Duodenal mucosa (tissue), 2 donors: ENCODE measurements at regions not wholly inside any gene's neighbourhood (a gene's known extent, or its start where the extent isn't known, plus 50 kb on each side); places are given as distances from the start of the nearest gene placed in this dataset.
"Not testable (repeated sequence)": the region's sequence is repeated elsewhere in the genome, so short reads cannot be mapped to it uniquely, and the experiment has no call there.

Experiments used
- H3K27ac ChIP-seq: one replicate; pipeline ENCODE4 v1.7.0; 2013; ENCODE audit warnings: low read depth, low read length
- H3K27me3 ChIP-seq, 2 donors: one replicate each; pipeline ENCODE4 v1.7.0; 2013; ENCODE audit warnings: low read length in 2 of 2, control low read depth in 1 of 2; ENCODE audit not compliant: insufficient read depth in 2 of 2, control insufficient read depth in 1 of 2
- H3K36me3 ChIP-seq, 2 donors: one replicate each; pipeline ENCODE4 v1.7.0; 2013; ENCODE audit warnings: low read length in 2 of 2, control low read depth in 1 of 2; ENCODE audit not compliant: insufficient read depth in 2 of 2, control insufficient read depth in 1 of 2
- H3K4me1 ChIP-seq, 2 donors: one replicate each; pipeline ENCODE4 v1.7.0; 2013; ENCODE audit warnings: low read length in 2 of 2, control low read depth in 1 of 2; ENCODE audit not compliant: insufficient read depth in 2 of 2, control insufficient read depth in 1 of 2
- H3K4me3 ChIP-seq, 2 donors: one replicate each; pipeline ENCODE4 v1.7.0; 2013; ENCODE audit warnings: low read length in 2 of 2, low read depth in 1 of 2
- H3K9ac ChIP-seq, 2 donors: one replicate each; pipeline ENCODE4 v1.7.0; 2013; ENCODE audit warnings: low read length in 2 of 2, low read depth in 1 of 2
- H3K9me3 ChIP-seq, 2 donors: one replicate each; pipeline ENCODE4 v1.7.0; 2013; ENCODE audit warnings: low read length in 2 of 2, control low read depth in 1 of 2; ENCODE audit not compliant: control insufficient read depth in 1 of 2

DNA sequence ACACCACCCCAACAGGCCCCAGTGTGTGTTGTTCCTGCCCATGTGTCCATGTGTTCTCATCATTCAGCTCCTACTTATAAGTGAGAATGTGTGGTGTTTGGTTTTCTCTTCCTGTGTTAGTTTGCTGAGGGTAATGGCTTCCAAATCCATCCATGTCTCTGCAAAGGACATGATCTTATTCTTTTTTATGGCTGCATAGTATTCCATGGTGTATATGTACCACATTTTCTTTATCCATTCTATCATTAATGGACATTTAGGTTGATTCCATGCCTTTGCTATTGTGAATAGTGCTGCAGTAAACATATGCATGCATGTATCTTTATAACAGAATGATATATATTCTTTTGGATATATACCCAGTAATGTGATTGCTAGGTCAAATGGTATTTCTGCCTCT lies 222.9 kb upstream of the ELL2 start:
- not testable (repeated sequence) for H3K4me3 ChIP-seq, H3K27ac ChIP-seq, H3K9ac ChIP-seq, H3K9me3 ChIP-seq, H3K27me3 ChIP-seq, H3K36me3 ChIP-seq, H3K4me1 ChIP-seq

DNA sequence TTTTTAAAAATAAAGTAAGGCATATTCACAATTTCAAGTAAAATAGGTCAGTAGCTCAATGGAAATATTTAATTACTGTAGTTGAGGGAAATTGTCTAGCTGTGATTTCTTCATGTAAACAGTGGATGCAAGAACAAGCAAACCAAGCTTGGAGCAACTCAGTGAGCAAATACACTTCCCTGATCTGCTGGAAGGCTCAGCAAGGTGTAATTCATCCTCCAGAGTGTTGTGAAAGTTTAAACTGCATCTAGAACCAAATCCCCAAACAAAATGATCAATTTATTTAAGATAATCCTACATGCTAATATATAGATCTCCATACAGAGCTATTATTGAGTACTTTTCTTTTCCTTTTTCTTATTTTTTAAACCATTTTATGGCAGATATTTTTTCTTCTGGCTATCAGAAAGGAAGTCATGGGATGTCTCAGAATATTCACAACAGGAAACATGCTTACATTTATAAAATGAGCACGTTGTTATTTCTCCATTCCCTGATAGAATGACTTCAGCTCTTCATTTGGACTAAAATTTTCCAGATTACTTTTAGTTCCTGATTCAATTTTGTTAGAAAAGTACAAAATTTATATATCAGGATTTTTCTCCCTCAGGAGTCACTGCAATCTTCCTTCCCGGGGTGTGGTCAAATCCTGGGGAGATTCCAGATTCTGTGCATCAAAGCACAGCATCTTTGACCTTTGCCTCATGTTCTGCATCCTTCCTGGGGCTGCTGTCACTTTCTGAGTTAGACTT lies 219.2 kb upstream of the ELL2 start:
- Histone ChIP-seq H3K4me1 (peaks cover 0 to 5% of the 10 kb centered on the region in 2 donors), H3K9me3 (no peaks in the 10 kb centered on the region), H3K36me3 (no peaks in the 10 kb centered on the region), H3K27ac (no peak overlapping the region), H3K4me3 (no peak overlapping the region), H3K27me3 (no peaks in the 10 kb centered on the region), H3K9ac (no peak overlapping the region)

DNA sequence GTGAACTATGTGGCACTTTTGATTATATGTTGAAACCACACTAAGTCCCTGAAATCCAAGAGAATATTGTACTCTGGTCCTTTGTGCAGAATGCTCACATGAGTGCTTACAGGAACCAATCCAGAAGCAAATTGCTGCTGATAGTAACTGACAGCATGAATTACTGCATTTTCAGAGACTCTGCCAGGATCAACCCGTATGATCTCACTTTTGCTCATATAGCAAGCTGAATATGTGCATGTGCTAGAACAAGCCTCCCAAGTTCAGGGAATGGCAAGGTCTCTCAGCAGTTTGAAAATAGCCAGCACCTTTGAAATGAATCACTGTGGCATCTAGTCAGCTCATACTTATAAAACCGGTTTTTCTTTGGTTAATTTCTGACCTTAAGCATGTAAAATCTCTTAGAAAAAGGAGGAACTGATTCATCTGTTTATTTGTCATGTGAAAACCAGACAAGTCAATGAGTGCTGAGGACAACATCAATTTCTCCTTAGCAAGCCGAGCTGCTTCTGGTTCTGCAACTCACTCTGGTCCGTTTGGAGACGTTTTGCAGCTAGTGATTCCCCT lies 215.7 kb upstream of the ELL2 start:
- Histone ChIP-seq H3K9ac (no peak overlapping the region), H3K4me3 (no peak overlapping the region), H3K27ac (no peak overlapping the region), H3K4me1 (peaks cover 0 to 5% of the 10 kb centered on the region in 2 donors), H3K36me3 (no peaks in the 10 kb centered on the region), H3K9me3 (no peaks in the 10 kb centered on the region), H3K27me3 (no peaks in the 10 kb centered on the region)

- no peak overlapping the region for H3K9ac ChIP-seq
- H3K27ac ChIP-seq = no peak overlapping the region
- no peaks in the 10 kb centered on the region for H3K36me3 ChIP-seq
- peaks cover 0 to 5% of the 10 kb centered on the region in 2 donors for H3K4me1 ChIP-seq
- no peak overlapping the region for H3K4me3 ChIP-seq
- H3K9me3 ChIP-seq = no peaks in the 10 kb centered on the region
- no peaks in the 10 kb centered on the region for H3K27me3 ChIP-seq
Observed at GRCh38 chr5:96176022-96176421, 214.4 kb upstream of the ELL2 start.

- Histone ChIP-seq H3K27me3 (no peaks in the 10 kb centered on the region), H3K27ac (no peak overlapping the region)
Observed at GRCh38 chr5:96175090-96175489, 213.4 kb upstream of the ELL2 start.

DNA sequence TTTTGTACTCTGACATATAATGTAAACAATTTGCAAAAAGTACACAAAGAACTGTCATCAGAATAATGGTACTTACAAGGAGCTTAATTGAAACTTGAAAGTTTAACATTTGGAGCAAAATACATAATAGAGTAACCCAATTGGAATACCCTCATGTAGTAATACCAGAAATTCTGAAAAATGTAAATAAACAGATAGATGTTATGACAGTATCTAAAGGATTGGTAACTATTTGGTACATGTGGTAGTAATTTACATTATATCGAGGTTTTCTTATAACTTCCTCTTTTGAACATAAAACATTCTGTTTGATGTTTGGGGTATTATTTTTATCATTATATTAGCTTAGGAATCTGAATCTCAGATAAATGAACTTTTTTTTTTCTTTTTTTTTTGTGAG lies 211.7 kb upstream of the ELL2 start:
- Histone ChIP-seq H3K4me3 (no peak overlapping the region), H3K4me1 (peaks cover 0 to 5% of the 10 kb centered on the region in 2 donors), H3K27me3 (no peaks in the 10 kb centered on the region), H3K27ac (no peak overlapping the region), H3K36me3 (no peaks in the 10 kb centered on the region), H3K9ac (no peak overlapping the region), H3K9me3 (no peaks in the 10 kb centered on the region)

More at GRCh38 chr5:96175090-96175489, 213.4 kb upstream of the ELL2 start:
- Histone ChIP-seq H3K36me3 (no peaks in the 10 kb centered on the region), H3K9ac (no peak overlapping the region), H3K4me3 (no peak overlapping the region), H3K9me3 (no peaks in the 10 kb centered on the region), H3K4me1 (peaks cover 0 to 5% of the 10 kb centered on the region in 2 donors)

- Histone ChIP-seq H3K27me3 (no peaks in the 10 kb centered on the region), H3K4me1 (peaks cover 0 to 4% of the 10 kb centered on the region in 2 donors), H3K27ac (no peak overlapping the region), H3K4me3 (no peak overlapping the region), H3K36me3 (no peaks in the 10 kb centered on the region), H3K9me3 (no peaks in the 10 kb centered on the region), H3K9ac (no peak overlapping the region)
Observed at GRCh38 chr5:96172436-96172835, 210.8 kb upstream of the ELL2 start.

DNA sequence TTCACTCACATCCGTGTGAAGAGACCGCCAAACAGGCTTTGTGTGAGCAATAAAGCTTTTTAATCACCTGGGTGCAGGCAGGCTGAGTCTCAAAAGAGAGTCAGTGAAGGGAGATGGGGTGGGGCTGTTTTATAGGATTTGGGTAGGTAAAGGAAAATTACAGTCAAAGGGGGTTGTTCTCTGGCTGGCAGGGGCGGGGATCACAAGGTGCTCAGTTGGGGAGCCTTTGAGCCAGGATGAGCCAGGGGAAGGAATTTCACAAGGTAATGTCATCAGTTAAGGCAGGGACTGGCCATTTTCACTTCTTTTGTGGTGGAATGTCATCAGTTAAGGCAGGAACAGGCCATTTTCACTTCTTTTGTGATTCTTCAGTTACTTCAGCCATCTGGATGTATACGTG lies 210.3 kb upstream of the ELL2 start:
- H3K36me3 ChIP-seq, H3K9me3 ChIP-seq, H3K27me3 ChIP-seq, H3K27ac ChIP-seq, H3K4me3 ChIP-seq, H3K4me1 ChIP-seq, H3K9ac ChIP-seq: not testable (repeated sequence)

DNA sequence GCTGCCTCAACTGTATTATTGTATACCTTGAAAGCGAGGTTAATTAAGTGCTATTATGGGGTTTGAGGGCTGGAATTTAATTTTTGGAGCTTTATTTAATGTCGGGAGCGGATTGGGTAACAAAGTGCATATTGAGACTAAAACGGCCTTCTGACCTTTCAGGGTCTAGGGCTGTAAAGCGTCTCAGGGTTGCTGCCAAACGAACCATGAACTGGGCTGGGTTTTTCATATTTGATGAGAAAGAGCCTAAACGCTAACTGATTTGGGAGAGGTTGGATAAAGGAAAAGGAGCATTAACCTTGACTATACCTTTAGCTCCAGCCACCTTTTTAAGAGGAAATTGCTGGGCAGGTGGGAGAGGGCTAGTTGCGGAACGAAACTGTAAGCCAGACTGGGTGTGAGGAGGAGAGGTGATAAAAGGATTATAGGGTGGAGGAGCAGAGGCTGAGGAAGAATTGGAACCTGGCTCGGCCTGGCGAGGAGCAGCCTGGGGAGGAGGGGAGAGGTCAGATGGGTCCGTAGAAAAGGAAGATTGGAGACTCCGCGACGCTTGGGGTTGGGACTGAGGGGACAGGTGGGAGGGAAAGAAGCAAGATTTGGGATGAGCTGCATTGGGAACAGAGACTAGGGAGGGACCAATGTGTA lies 209.0 kb upstream of the ELL2 start:
- not testable (repeated sequence) for H3K9ac ChIP-seq, H3K36me3 ChIP-seq, H3K4me1 ChIP-seq, H3K27ac ChIP-seq, H3K27me3 ChIP-seq, H3K9me3 ChIP-seq
- peak overlapping the region in 1 of 2 donors; percentile 40 for H3K4me3 ChIP-seq

DNA sequence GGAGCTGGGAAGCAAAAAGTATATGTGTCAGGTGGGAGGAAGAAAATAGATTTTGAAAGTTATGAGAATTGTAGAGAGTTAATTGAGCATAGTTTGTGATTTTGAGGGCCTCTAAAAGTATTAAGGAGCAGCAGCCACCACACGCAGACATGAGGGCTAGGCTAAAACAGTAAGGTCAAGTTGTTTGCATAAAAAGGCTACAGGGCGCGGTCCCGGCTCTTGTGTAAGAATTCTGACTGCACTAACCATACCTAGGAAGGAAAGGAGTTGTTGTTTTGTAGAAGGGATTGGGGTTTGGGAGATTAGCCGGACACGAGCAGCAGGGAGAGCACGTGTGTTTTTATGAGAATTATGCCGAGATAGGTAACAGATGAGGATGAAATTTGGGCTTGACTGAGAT lies 207.2 kb upstream of the ELL2 start:
- not testable (repeated sequence) for H3K27ac ChIP-seq, H3K9me3 ChIP-seq, H3K27me3 ChIP-seq, H3K9ac ChIP-seq, H3K4me3 ChIP-seq, H3K36me3 ChIP-seq, H3K4me1 ChIP-seq
